Chondrocyte (in vitro differentiated cells): ENCODE measurements at regions not wholly inside any gene's neighbourhood (a gene's known extent, or its start where the extent isn't known, plus 50 kb on each side); places are given as distances from the start of the nearest gene placed in this dataset.

Experiments
- DNase-seq: peaks from one replicate; pipeline ENCODE4 v3.0.0; 2021; ENCODE audit warnings: mixed read lengths, low spot score
- H3K27ac Mint-ChIP-seq: one replicate; pipeline ENCODE4 v1.8.0; 2021; ENCODE audit warnings: mild to moderate bottlenecking, moderate library complexity, mixed read lengths; ENCODE audit not compliant: unreplicated experiment
- H3K27me3 Mint-ChIP-seq: 2 replicates; pipeline ENCODE4 v1.8.0; 2021; ENCODE audit warnings: low read depth, mixed read lengths
- H3K36me3 Mint-ChIP-seq: 2 replicates; pipeline ENCODE4 v1.8.0; 2021; ENCODE audit warnings: low read depth, mixed read lengths
- H3K4me1 Mint-ChIP-seq: 2 replicates; pipeline ENCODE4 v1.8.0; 2021; ENCODE audit warnings: low read depth, mild to moderate bottlenecking, mixed read lengths
- H3K4me3 Mint-ChIP-seq: one replicate; pipeline ENCODE4 v1.8.0; 2021; ENCODE audit warnings: mild to moderate bottlenecking, moderate library complexity, mixed read lengths; ENCODE audit not compliant: unreplicated experiment
- H3K9me3 Mint-ChIP-seq: 2 replicates; pipeline ENCODE4 v1.8.0; 2021; ENCODE audit warnings: low read depth, mixed read lengths
- TF ChIP-seq, protein P1 (sequence below): fragments of 200-600 bp; sonication (generic); IDR thresholded peaks from 2 replicates; pipeline ENCODE4 v1.5.0; 2021; ENCODE audit warnings: antibody characterized with exemption, mild to moderate bottlenecking, moderate library complexity

DNA sequence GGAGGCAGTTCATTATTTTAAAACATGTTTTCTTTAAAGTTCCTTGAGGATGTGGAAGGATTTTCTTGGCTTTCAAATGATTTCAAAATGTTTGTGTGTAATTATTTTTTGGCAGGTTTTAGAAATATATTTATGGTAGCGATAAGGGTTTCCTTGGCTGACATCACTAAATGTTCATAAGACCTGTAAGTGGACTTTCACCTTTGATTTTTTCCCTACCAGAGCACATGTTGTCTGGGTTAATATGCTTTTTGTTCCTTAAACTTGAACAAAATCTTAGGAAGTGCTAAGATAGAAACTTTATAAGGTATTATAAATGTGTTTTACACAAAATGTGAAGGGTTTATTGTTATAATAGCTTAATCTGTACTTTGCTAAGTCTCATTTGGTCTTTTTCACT lies 315.6 kb downstream of the PCDH7 start:
- no peak overlapping the region for H3K4me3 Mint-ChIP-seq
- TF ChIP-seq, protein P1, sequence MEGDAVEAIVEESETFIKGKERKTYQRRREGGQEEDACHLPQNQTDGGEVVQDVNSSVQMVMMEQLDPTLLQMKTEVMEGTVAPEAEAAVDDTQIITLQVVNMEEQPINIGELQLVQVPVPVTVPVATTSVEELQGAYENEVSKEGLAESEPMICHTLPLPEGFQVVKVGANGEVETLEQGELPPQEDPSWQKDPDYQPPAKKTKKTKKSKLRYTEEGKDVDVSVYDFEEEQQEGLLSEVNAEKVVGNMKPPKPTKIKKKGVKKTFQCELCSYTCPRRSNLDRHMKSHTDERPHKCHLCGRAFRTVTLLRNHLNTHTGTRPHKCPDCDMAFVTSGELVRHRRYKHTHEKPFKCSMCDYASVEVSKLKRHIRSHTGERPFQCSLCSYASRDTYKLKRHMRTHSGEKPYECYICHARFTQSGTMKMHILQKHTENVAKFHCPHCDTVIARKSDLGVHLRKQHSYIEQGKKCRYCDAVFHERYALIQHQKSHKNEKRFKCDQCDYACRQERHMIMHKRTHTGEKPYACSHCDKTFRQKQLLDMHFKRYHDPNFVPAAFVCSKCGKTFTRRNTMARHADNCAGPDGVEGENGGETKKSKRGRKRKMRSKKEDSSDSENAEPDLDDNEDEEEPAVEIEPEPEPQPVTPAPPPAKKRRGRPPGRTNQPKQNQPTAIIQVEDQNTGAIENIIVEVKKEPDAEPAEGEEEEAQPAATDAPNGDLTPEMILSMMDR = no peak
- no peaks in the 10 kb centered on the region for H3K9me3 Mint-ChIP-seq
- H3K27me3 Mint-ChIP-seq = no peaks in the 10 kb centered on the region
- no peaks in the 10 kb centered on the region for H3K36me3 Mint-ChIP-seq
- no peak for DNase-seq
- no peak overlapping the region for H3K27ac Mint-ChIP-seq
- H3K4me1 Mint-ChIP-seq = no peaks in the 10 kb centered on the region

DNA sequence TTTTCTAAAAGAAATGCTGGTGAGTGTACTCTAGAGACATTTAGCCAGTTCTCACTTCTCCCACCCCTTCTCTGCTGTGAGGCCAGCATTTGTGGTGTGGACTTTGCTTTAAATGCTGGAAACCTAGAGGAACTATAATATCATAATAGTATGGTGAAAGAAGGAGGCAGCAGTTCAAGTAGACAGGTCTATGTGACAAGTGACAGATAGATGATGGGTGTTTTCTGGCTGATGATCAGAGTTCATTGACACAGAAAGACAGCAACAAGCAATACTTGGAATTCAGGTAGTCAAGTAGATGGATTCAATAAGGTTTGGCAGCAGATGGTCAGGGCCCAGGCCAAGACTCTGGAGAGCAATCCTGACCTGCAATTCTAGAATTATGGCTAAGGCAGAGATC lies 317.5 kb downstream of the PCDH7 start:
- H3K36me3 Mint-ChIP-seq = peaks cover 2% of the 10 kb centered on the region
- no peak for DNase-seq
- H3K9me3 Mint-ChIP-seq = no peaks in the 10 kb centered on the region
- no peak overlapping the region for H3K4me3 Mint-ChIP-seq
- no peaks in the 10 kb centered on the region for H3K27me3 Mint-ChIP-seq
- H3K4me1 Mint-ChIP-seq = no peaks in the 10 kb centered on the region
- H3K27ac Mint-ChIP-seq = no peak overlapping the region
- TF ChIP-seq, protein P1 = no peak

DNA sequence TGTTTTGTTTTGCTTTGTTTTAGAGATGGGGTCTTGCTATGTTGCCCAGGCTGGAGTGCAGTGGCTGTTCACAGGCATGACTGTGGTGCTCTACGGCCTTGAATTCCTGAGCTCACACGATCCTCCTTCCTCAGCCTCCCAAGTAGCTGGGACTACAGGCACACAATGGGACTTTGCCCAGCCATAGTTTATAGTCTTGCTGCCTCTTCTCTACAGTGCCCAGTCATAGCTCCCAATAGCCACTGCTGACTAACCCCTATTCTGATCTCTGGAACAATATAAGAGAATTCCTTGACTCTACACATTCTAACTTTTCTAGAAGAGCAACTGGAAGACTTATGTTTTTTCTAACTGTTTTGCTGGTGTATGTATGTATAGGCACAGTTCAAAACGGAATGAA lies 319.2 kb downstream of the PCDH7 start:
- TF ChIP-seq, protein P1 = no peak
- Mint-ChIP-seq H3K27ac (no peak overlapping the region), H3K36me3 (peaks cover 2% of the 10 kb centered on the region), H3K4me3 (no peak overlapping the region), H3K4me1 (no peaks in the 10 kb centered on the region), H3K9me3 (no peaks in the 10 kb centered on the region), H3K27me3 (no peaks in the 10 kb centered on the region)
- no peak for DNase-seq

DNA sequence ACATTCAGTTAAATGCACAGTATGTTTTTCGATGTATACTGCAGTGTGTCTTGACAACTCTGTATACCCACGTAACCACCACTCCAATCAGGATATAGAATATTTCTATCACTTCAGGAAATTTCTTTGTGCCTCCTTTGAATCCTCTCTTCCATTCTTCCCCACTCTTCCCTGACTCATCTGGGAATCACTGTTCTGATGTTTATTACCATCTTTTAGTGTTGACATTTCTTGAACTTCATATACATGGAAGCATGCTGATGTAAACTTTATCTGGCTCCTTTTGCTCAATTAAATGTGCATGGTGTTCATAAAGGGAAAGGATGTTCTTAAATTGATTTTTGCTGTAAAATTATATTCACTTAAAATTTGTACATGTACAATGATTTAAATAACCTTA lies 319.9 kb downstream of the PCDH7 start:
- Mint-ChIP-seq H3K9me3 (no peaks in the 10 kb centered on the region), H3K4me3 (no peak overlapping the region), H3K36me3 (peaks cover 2% of the 10 kb centered on the region), H3K4me1 (peaks cover under 1% of the 10 kb centered on the region), H3K27ac (no peak overlapping the region), H3K27me3 (no peaks in the 10 kb centered on the region)
- no peak for DNase-seq
- TF ChIP-seq, protein P1 = no peak

DNA sequence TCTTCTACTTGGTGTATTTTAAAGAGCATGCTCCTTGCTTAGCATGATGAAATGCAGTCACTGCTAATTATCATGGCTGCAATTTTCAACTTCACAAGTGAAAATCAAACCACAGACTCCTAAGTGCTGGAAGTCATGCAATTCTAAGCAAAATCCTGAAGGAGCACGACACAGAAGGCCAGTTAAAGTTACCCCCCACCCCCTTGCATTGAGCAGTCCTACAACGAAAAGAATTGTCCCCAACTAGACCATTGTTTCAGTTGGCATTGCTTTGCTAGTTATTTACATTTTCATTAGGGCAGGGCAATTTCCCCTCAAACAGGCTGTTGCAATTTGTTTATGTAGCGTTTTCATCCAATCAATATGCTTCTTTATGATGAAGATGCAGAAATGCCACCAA lies 321.2 kb downstream of the PCDH7 start:
- no peak for DNase-seq
- Mint-ChIP-seq H3K4me3 (no peak overlapping the region), H3K27me3 (no peaks in the 10 kb centered on the region), H3K9me3 (no peaks in the 10 kb centered on the region), H3K4me1 (peaks cover 3% of the 10 kb centered on the region), H3K27ac (no peak overlapping the region), H3K36me3 (peaks cover 2% of the 10 kb centered on the region)
- TF ChIP-seq, protein P1 = no peak
